ENCODE measurements at regions not wholly inside any gene's neighbourhood (a gene's known extent, or its start where the extent isn't known, plus 50 kb on each side); places are given as distances from the start of the nearest gene placed in this dataset.

GRCh38 chr1:168833362-168833761 lies 104.4 kb upstream of the DPT start:
- Histone ChIP-seq H4K20me1 (ENCODE audit: insufficient read depth, low read length) (no peaks in the 10 kb centered on the region), H3K9ac (ENCODE audit: low read length) (no peak overlapping the region), H3K79me2 (ENCODE audit: insufficient read depth, low read length) (no peaks in the 10 kb centered on the region), H3K9me3 (ENCODE audit: insufficient read depth, low read depth, low read length) (peaks cover 2% of the 10 kb centered on the region), H2AFZ (ENCODE audit: low read depth, low read length) (no peak overlapping the region), H3K4me1 (ENCODE audit: insufficient read depth, low read length) (no peaks in the 10 kb centered on the region), H3K27ac (ENCODE audit: low read depth, low read length) (no peak overlapping the region), H3K36me3 (ENCODE audit: insufficient read depth, low read length) (no peaks in the 10 kb centered on the region), H3K27me3 (ENCODE audit: insufficient read depth, low read length) (no peaks in the 10 kb centered on the region), H3K4me3 (ENCODE audit: insufficient read depth, low read depth, low read length) (no peak overlapping the region), H3K4me2 (ENCODE audit: low read length) (no peak overlapping the region)
- no peaks in the 10 kb centered on the region for H3K9me3 Mint-ChIP-seq (ENCODE audit: unreplicated experiment)
- no peak for DNase-seq (ENCODE audit: low read depth)
- TF ChIP-seq EZH2 (IDR thresholded peaks at IDR 0.05; ENCODE audit: insufficient read depth, low read length): no peak
- TF ChIP-seq, protein P1, sequence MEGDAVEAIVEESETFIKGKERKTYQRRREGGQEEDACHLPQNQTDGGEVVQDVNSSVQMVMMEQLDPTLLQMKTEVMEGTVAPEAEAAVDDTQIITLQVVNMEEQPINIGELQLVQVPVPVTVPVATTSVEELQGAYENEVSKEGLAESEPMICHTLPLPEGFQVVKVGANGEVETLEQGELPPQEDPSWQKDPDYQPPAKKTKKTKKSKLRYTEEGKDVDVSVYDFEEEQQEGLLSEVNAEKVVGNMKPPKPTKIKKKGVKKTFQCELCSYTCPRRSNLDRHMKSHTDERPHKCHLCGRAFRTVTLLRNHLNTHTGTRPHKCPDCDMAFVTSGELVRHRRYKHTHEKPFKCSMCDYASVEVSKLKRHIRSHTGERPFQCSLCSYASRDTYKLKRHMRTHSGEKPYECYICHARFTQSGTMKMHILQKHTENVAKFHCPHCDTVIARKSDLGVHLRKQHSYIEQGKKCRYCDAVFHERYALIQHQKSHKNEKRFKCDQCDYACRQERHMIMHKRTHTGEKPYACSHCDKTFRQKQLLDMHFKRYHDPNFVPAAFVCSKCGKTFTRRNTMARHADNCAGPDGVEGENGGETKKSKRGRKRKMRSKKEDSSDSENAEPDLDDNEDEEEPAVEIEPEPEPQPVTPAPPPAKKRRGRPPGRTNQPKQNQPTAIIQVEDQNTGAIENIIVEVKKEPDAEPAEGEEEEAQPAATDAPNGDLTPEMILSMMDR (IDR thresholded peaks at IDR 0.05; ENCODE audit: insufficient read depth, low read depth, low read length): no peak
- peaks cover 2% of the 10 kb centered on the region for H3K27me3 Mint-ChIP-seq (ENCODE audit: low read depth, unreplicated experiment)
- H3K4me3 Mint-ChIP-seq (ENCODE audit: unreplicated experiment): no peak overlapping the region
- H3K36me3 Mint-ChIP-seq (ENCODE audit: low read depth, unreplicated experiment): no peaks in the 10 kb centered on the region
- no peak for FAIRE-seq
- peaks cover 8% of the 10 kb centered on the region for H3K4me1 Mint-ChIP-seq (ENCODE audit: low read depth, unreplicated experiment)
- H3K27ac Mint-ChIP-seq (ENCODE audit: unreplicated experiment): no peak overlapping the region

GRCh38 chr1:168833801-168834224 lies 104.8 kb upstream of the DPT start:
- Histone ChIP-seq H3K4me1 (ENCODE audit: insufficient read depth, low read length) (no peaks in the 10 kb centered on the region), H3K79me2 (ENCODE audit: insufficient read depth, low read length) (no peaks in the 10 kb centered on the region), H3K9ac (ENCODE audit: low read length) (no peak overlapping the region), H3K27me3 (ENCODE audit: insufficient read depth, low read length) (no peaks in the 10 kb centered on the region), H3K36me3 (ENCODE audit: insufficient read depth, low read length) (no peaks in the 10 kb centered on the region), H2AFZ (ENCODE audit: low read depth, low read length) (no peak overlapping the region), H4K20me1 (ENCODE audit: insufficient read depth, low read length) (no peaks in the 10 kb centered on the region), H3K4me2 (ENCODE audit: low read length) (no peak overlapping the region), H3K9me3 (ENCODE audit: insufficient read depth, low read depth, low read length) (peaks cover 2% of the 10 kb centered on the region), H3K4me3 (ENCODE audit: insufficient read depth, low read depth, low read length) (no peak overlapping the region), H3K27ac (ENCODE audit: low read depth, low read length) (no peak overlapping the region)
- H3K36me3 Mint-ChIP-seq (ENCODE audit: low read depth, unreplicated experiment): no peaks in the 10 kb centered on the region
- H3K27ac Mint-ChIP-seq (ENCODE audit: unreplicated experiment): no peak overlapping the region
- H3K27me3 Mint-ChIP-seq (ENCODE audit: low read depth, unreplicated experiment): peaks cover 2% of the 10 kb centered on the region
- FAIRE-seq: no peak
- H3K9me3 Mint-ChIP-seq (ENCODE audit: unreplicated experiment): no peaks in the 10 kb centered on the region
- no peak overlapping the region for H3K4me3 Mint-ChIP-seq (ENCODE audit: unreplicated experiment)
- H3K4me1 Mint-ChIP-seq (ENCODE audit: low read depth, unreplicated experiment): peaks cover 8% of the 10 kb centered on the region
- DNase-seq (ENCODE audit: low read depth): no peak
- TF ChIP-seq EZH2 (IDR thresholded peaks at IDR 0.05; ENCODE audit: insufficient read depth, low read length): no peak
- TF ChIP-seq, protein P1 (IDR thresholded peaks at IDR 0.05; ENCODE audit: insufficient read depth, low read depth, low read length): no peak

DNA sequence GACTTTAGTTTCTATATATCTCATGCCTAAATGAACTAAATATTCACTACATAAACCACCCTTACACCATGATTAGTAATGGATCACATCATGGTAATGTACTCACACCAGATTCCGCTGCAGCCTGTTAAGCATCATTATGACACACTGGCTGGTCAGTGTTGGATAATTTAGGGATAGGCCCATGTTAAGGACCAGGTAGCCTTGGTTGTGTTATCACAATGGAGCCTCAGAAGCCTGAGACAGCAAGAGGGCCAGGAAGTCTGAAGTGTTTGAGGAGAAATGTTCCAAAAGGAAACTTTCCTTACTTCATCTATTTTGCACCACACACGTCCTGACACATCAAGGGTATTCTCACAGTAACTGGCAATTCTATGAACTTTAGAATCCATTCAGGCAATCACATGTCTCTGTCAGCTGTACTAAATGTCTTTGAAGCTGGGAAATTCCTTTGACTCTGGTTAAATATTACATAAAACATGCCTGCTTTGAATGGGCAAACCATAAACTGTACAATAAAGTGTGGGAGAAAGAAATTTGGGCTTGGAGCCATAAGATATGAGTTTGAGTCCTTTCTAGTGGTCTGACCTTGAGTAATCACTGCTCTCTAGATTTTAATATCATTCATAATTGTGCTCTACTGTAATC lies 105.3 kb upstream of the DPT start:
- Mint-ChIP-seq H3K36me3 (ENCODE audit: low read depth, unreplicated experiment) (no peaks in the 10 kb centered on the region), H3K9me3 (ENCODE audit: unreplicated experiment) (no peaks in the 10 kb centered on the region), H3K27me3 (ENCODE audit: low read depth, unreplicated experiment) (peaks cover 2% of the 10 kb centered on the region), H3K27ac (ENCODE audit: unreplicated experiment) (no peak overlapping the region), H3K4me3 (ENCODE audit: unreplicated experiment) (no peak overlapping the region), H3K4me1 (ENCODE audit: low read depth, unreplicated experiment) (peaks cover 8% of the 10 kb centered on the region)
- no peak overlapping the region for H3K4me3 ChIP-seq (ENCODE audit: insufficient read depth, low read depth, low read length)
- no peak overlapping the region for H2AFZ ChIP-seq (ENCODE audit: low read depth, low read length)
- no peak for FAIRE-seq
- no peaks in the 10 kb centered on the region for H3K36me3 ChIP-seq (ENCODE audit: insufficient read depth, low read length)
- DNase-seq (ENCODE audit: low read depth): no peak
- no peaks in the 10 kb centered on the region for H3K79me2 ChIP-seq (ENCODE audit: insufficient read depth, low read length)
- H3K4me2 ChIP-seq (ENCODE audit: low read length): no peak overlapping the region
- H3K4me1 ChIP-seq (ENCODE audit: insufficient read depth, low read length): no peaks in the 10 kb centered on the region
- no peaks in the 10 kb centered on the region for H4K20me1 ChIP-seq (ENCODE audit: insufficient read depth, low read length)
- H3K27me3 ChIP-seq (ENCODE audit: insufficient read depth, low read length): no peaks in the 10 kb centered on the region
- TF ChIP-seq, protein P1 (IDR thresholded peaks at IDR 0.05; ENCODE audit: insufficient read depth, low read depth, low read length): no peak
- no peak for TF ChIP-seq EZH2 (IDR thresholded peaks at IDR 0.05; ENCODE audit: insufficient read depth, low read length)
- no peak overlapping the region for H3K27ac ChIP-seq (ENCODE audit: low read depth, low read length)
- peaks cover 2% of the 10 kb centered on the region for H3K9me3 ChIP-seq (ENCODE audit: insufficient read depth, low read depth, low read length)
- no peak overlapping the region for H3K9ac ChIP-seq (ENCODE audit: low read length)

All from astrocyte (in vitro differentiated cells and primary cell).